GM04504 (cell line): ENCODE measurements at regions not wholly inside any gene's neighbourhood (a gene's known extent, or its start where the extent isn't known, plus 50 kb on each side); places are given as distances from the start of the nearest gene placed in this dataset.

Source experiments
- DNase-seq: peaks from one replicate; pipeline ENCODE4 v3.0.0-alpha.2; 2012; ENCODE audit warnings: low read depth

GRCh38 chr12:115572440-115572839, 705.1 kb downstream of the MED13L start:
- no peak for DNase-seq

DNA sequence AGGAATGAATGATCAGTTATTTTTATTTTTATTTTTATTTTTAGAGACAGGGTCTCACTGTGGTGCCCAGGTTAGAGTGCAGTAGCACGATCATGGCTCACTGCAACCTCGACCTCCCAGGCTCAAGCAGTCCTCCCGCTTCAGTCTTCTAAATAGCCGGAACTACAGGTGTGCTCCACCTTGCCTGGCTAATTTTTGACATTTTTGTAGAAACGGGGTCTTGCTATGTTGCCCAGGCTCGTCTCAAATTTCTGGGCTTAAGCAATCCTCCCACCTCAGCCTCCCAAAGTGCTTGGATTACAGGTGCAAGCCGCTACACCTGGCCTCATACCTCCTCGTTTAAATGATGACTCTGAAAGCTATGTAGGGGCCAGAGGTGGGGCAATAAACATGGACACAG, 706.0 kb downstream of the MED13L start:
- no peak for DNase-seq

- no peak for DNase-seq
Observed at GRCh38 chr12:115571027-115571426, 706.5 kb downstream of the MED13L start.

DNA sequence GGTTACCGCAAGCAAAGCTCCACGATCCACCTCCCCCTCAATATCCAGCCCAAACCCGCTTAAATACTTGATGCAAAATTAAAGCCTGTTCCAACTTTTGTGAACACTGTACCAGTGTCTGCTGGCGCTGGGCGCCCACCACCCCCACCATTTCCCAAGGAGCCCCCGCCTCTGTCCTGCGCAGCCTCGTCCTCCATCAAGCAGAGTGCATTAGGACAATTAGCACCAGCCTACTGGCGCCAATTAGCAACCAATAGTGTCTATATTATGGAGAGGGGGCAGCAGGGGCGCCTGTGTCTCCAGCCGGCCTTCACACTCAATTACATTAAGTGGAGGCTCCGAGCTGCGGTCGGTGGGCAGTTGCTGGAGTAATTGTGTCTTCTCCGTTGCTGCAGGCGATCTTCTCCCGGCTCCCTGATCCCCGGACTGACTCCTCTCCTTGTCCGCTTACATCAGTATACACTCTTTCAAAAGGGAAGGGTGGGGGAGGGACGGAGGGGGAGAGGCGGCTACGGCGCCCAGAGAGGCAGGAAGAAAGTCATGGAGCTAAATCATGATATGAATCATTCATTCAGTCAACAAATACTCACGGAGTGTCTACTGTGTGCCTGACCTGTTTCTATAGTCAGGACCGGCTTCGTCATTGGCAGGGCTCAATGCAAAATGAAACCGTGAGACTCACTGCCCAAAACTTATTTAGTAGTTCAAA, 707.3 kb downstream of the MED13L start:
- no peak for DNase-seq

GRCh38 chr12:115569345-115570068, 708.0 kb downstream of the MED13L start:
- DNase-seq = no peak

GRCh38 chr12:115558281-115558680, 719.2 kb downstream of the MED13L start:
- no peak for DNase-seq

GRCh38 chr12:115553622-115554021, 723.9 kb downstream of the MED13L start:
- DNase-seq = no peak

- no peak for DNase-seq
Observed at GRCh38 chr12:115543269-115543668, 734.2 kb downstream of the MED13L start.

GRCh38 chr12:115542656-115543055, 734.8 kb downstream of the MED13L start:
- no peak for DNase-seq

DNA sequence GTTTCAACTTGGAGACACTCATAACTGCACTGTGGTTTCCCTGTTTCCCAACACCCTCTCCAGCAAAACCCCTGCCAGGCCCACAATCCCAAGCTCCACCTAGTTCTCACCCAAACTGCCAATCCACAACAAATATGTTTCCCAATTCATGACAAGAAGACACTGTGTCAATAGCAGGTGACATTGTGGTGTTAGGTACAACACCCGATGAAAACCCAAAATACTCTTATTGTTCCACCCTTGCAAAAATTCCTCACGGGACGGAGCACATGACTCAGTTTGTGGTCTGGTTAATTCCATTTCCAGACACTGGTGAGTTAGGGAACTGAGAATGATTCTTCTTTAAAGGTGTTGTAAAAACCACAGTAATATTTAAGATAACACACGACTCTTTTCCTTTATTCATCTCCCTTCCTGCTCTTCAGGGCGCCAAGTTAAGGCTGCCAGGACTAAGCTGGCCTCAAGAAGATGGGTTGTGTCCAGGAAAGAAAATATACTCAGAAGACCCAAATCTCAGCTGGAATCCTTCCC, 735.5 kb downstream of the MED13L start:
- DNase-seq = no peak

- no peak for DNase-seq
Observed at GRCh38 chr12:115528466-115528865, 749.0 kb downstream of the MED13L start.

DNA sequence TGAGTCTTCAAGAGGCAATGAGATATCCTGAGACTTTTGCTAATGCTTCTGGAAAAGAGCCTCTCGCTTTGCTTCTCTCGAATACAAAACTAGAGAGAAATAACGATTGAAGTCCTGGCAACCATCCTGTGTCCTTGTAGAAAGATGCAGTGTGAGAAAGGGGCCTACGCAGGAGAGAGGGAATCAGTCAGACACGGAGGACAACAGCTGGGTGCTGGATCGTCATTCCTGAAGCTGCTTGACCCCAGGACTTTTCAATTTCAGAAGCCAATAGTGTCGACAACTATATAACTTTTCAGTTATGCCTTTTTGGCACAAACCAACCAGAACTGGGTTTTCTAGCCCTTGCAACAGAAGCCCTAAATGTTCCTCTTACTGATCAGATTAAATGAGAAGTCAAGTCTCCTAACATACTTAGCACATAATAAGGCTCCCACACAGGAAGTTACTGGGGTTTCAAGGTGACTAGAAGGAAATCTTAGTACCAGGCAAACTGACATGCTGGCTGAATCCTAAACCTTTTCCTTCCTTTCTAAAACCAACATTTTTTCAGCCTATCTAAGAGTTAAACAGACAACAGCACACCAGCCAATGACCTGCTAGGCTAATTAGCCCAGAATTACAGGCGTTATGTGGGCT, 755.6 kb downstream of the MED13L start:
- DNase-seq = no peak

DNA sequence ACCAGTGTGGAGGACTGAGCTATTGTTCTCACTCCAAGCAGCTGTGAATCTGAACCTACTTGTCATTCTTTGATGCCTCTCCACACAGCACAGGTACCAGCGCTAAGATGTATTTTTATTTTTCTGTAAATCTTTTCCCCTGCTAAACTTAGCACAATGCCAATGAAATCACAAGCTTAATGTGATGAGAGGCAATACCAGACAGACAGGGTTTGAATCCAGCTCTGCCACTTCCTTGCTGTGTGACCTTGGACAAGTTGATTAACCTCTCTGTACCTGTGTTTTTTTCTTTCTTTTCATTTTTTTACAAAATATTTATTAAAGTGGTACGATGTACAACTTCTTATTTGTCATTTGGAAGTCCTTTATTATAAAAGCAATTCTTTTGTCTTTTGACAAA, 757.6 kb downstream of the MED13L start:
- DNase-seq = no peak

DNA sequence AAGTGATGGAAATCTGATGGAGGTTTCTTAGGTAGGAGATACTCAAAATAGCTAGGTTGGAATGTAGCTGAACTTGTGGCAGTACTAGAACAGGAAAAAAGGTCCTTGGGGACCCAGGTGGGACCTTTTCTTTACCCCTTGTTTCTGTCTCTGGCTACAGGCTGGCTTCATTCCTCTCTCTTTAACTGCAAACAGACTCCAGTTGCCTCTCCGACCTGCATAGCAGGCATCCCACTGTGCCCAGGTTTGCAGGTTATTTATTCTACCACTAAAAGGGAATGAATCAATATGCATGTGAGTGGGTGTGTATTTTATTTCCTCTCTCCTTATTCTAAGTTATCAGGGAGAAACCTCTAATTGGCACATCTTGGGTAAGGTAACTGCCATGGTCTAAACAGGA, 758.1 kb downstream of the MED13L start:
- no peak for DNase-seq

DNA sequence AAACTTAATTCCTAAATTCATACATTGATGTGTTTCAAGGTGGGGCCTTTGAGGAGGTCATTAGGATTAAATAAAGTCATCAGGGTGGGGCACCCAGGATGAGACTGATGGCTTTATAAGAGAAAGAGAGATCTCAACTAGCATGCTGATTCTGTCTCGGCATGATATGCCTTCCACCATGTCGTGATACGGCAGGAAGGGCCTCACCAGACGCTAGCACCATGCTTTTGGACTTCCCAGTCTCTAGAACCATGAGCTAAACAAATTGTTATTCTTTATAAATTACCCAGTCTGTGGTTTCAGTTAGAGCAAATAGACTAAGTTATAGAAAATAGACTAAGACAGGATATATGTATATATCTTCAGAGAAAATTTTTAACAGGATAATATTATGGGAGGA, 759.6 kb downstream of the MED13L start:
- DNase-seq = no peak

GRCh38 chr12:115511986-115512711, 765.3 kb downstream of the MED13L start:
- DNase-seq = no peak

- no peak for DNase-seq
Observed at GRCh38 chr12:115511305-115511704, 766.2 kb downstream of the MED13L start.

DNA sequence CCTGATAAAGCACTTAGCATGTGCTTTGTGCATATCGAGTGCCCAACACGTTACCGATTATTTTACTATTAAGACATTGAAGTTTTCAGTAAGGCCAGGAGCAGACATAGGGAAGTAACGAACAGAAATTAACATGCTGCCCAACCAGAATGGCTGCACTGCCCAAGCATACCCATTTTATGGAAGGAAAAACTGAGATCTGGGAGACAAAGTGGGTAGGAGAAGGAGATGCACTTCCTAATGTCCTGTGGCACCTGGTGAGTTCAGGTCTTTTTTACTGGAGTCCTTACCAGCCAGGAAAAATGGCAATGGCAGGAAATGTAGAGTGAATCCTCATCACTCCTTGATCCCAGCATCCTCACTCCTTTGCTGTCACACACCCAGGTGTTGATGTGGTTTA, 768.5 kb downstream of the MED13L start:
- no peak for DNase-seq

DNA sequence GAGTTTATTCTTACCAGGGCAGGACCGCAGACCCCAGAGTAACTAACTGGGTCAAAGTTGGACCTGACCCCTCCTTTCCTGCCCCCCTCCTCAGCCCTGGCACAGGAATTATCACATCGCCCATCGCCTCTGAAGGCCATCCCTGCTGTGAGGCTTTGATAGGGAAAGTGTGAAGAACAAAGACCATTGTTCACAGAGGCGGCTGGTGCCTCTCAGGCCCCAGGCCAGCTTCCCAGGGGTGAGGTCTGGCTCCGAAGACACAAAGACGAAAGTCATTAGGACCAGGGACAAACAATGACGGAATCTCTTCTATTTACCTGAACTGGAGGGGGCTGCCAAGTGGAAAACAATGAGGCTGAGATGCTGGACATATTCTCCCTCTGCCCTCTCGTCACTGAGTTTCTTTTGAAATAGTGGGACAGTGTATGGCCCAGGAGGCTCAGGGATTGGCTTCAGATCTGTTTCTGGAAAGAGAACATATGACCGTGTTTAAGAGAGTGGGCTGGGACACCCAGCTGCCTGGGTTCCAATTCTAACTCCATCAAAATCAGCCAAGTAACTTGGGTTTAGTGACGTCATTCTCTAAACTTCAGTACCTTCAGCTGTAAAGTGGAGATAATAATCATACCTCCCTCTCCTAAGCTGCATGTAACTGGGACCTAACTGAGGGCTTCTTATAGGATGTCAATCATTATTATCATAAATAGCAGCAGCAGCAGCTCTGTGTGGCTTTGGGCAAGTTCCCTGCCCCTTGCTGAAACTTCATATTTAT, 769.4 kb downstream of the MED13L start:
- no peak for DNase-seq

DNA sequence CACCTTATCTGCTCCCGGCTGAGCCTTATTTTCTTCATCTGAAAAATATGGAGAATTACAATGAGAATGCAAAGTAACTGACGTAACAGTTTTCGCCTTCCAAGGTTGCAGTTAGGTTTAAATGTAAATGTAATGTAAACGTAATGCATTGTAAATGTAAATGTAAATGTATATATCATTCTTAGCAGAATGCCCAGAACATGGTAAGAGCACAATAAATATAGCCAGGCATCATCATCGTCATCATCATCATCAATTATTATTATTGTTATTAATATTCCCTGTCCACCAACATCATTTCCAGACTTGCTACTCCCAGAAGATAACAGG, 770.0 kb downstream of the MED13L start:
- DNase-seq = no peak

DNA sequence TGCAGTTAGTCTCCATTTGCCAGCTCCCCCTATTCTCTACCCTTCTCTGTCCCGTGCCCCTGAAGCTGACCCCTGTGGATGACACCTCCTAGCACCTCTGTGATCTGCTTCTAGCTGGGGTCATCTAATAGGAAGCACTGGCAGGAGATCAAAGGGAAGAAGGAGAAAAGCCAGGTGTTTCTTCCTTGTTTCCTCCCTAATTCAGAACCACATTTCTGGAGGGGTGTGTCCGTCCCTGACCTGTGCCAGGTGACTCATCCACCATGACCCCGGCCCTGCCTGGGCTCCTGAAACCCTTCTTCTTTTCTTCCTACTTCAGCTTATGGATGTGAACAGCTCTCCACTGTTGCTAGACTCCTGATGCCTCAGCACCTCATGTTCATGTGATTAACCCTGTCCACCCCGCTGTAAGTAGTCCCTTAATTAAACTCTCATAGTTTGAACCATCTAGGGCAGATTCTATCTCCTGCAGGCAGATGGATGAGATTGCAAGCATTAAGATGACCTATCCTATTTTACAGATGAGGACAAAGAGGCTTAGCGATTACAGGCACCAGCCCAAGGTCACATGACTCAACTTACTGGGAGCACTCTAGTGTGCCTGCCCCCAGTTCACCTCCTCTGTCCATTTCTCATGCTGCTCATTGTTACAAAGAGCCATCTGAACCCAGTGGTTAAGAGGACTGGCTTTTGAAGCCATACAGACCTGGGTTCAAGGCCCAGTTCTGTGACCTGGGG, 770.5 kb downstream of the MED13L start:
- no peak for DNase-seq
